NCI-H774 (cell line): ENCODE measurements at regions not wholly inside any gene's neighbourhood (a gene's known extent, or its start where the extent isn't known, plus 50 kb on each side); places are given as distances from the start of the nearest gene placed in this dataset.
"Not testable (repeated sequence)": the region's sequence is repeated elsewhere in the genome, so short reads cannot be mapped to it uniquely, and the experiment has no call there.

ENCODE experiments used
- DNase-seq: peaks from one replicate; lab custom pipeline; 2025; lab: John Stamatoyannopoulos, UW

GRCh38 chr20:56689318-56689717, 60.2 kb downstream of the TFAP2C start:
- no peak for DNase-seq

- DNase-seq = no peak
Measured at GRCh38 chr20:56689852-56690485, 60.9 kb downstream of the TFAP2C start.

- DNase-seq = no peak
Measured at GRCh38 chr20:56690531-56691175, 61.5 kb downstream of the TFAP2C start.

DNA sequence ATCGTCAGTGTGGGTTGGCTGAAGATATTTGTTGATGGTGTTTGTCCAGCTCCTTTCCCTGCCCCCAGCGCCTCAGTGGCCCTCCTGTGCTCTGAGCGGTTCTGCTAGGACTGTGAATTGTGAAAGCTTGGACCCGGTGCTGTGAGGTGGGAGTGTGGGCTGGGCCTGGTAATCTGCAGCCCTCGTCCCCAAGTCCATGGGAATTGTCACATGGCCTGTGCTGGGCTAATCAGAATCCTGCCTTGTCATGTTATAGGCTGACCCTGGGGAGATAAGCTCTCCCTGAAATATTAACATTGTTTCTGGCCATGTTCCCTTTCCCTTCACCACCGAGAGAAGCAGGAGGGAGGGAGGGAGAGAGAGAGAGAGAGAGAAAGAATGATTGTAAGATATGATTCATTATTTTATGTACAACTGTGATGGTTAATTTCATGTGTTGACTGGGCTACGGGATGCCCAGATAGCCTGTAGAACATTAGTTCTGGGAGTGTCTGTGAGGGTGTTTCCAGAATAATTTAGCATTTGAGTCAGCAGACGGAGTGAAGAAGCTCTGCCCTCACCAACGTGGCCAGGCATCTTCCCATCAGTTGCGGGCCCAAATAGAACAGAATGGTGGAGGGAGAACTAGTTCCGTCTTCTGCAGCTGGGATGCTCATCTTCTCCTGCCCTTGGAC, 62.4 kb downstream of the TFAP2C start:
- DNase-seq = no peak

DNA sequence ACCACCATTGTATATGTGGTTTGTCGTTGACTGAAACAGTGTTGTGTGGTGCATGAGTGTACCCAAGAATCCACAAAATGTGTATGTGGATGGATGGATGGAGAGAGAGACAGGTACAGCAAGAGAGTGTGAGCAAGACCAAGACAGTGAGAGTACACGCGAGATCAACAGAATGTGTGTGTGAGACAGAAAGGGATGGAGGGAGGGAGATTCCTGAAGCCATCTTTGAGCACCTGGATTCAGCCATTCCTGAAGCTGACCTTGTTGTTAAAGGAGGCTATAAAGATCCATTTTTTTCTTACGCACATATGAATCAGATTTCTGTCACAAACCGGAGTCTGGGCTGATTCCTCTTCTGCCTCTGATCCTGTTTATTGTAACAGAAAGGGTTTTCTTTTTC, 64.1 kb downstream of the TFAP2C start:
- no peak for DNase-seq

GRCh38 chr20:56697476-56697875, 68.4 kb downstream of the TFAP2C start:
- no peak for DNase-seq

DNA sequence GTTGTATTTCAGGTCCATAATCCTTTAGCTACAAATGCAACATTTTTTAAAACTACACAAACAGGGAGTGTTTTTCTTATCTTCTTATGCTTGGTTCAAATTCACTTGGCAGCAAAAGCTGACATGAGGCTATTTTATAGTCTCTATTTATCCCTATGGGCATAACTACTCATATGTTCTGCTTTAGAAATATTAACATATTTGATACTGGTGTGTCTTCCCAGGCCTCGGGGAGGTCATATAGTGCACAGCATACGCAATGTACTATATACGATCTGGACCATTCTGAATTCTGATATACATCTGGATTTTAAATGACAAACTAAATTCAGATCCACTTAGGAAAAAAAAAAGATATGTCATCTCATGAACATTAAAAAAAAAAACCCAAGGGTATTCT, 69.2 kb downstream of the TFAP2C start:
- DNase-seq = no peak

- DNase-seq = no peak
Measured at GRCh38 chr20:56698749-56699148, 69.6 kb downstream of the TFAP2C start.

DNA sequence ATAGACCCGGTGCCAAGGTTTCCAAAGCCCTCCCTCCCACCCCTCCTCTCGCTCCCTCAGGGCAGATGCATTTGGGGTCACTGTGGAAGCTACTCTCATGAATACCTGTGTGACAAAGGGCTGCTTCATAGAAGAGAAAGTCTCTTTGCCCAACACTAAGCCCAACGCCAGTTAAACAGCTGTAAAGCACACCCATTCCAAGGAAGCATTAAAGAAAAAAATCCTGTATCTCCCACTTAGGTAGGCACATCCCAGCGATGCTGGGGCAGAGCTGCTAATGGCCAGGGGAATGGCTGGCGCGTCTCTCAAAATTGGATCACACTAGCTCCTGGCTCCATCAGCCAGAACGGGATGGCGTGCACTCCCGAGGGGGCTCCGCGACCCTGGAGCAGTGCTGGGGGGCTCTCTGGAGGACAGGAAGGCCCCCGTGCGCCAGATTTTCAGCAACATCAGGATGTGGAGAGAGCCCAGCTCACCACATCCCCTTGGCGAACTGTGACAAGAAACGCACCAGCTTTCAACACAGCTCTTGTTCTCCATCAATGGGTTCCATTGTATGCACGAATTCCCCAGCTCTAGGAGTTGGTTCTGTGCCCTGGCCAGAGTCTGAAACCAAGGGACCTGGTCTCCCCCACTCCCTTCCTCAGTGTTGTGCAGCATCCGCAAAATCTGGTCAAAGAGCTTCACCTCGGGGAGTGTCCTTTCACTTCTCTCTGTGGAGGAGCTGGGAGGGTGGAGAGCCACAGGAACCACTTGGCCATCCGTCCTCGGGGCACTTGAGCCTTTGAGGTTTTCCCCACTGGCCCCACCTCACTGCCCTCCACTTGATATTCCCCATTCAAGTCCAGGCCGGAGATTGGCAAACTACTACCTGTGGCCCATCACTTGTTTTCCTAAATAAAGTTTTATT, 74.1 kb downstream of the TFAP2C start:
- DNase-seq = no peak

- DNase-seq = no peak
Measured at GRCh38 chr20:56706867-56707360, 77.8 kb downstream of the TFAP2C start.

- DNase-seq = no peak
Measured at GRCh38 chr20:56708991-56709390, 79.9 kb downstream of the TFAP2C start.

- DNase-seq = no peak
Measured at GRCh38 chr20:56710125-56710524, 81.0 kb downstream of the TFAP2C start.

GRCh38 chr20:56710577-56710976, 81.5 kb downstream of the TFAP2C start:
- DNase-seq = not testable (repeated sequence)

GRCh38 chr20:56711018-56711417, 81.9 kb downstream of the TFAP2C start:
- no peak for DNase-seq

- DNase-seq = no peak
Measured at GRCh38 chr20:56715309-56715708, 86.2 kb downstream of the TFAP2C start.

DNA sequence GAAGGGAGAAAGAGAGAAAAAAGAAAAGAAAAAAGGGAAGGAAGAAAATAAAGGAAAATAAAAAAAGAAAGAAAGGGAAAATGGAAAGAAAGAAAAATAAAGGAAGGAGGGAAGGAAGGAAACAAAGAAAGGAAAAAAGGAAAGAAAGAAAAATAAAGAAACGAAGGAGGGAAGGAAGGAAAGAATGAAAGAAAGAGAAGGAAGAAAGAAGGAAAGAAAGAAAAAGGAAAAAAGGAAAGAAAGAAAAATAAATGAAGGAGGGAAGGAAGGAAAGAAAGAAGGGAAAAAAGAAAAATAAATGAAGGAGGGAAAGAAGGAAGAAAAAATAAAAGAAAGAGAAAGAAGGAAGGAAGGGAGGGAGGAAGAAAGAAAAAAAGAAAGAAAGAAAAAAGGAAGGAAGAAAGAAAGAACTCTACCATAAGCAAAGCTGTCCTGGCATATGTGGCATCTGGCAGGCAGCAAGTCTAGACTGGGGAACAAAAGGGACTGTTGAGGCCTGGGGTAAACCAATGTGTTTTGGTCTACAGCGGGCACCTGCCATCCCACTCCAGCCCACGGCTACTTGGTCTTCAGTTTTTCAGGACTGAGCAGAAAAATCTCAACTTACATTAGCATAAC, 86.9 kb downstream of the TFAP2C start:
- no peak for DNase-seq

- no peak for DNase-seq
Measured at GRCh38 chr20:56716806-56717205, 87.7 kb downstream of the TFAP2C start.

DNA sequence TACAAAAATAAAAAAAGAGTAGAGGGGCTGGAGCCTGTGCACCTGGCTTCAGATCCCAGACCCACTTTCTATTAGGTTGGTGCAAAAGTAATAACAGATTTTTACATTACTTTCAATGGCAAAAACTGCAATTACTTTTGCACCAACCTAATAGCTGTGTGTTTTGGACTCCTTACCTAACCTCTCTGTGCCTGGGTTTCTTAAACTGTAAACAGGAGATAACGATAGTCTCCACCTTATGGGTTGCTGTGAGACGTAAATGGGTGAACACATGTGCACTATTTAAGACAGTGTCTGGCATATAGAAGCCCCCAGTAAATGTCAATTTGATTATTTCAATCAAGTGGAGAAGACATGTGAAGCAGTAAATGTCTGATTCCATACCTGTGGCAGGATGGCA, 89.7 kb downstream of the TFAP2C start:
- DNase-seq = no peak

DNA sequence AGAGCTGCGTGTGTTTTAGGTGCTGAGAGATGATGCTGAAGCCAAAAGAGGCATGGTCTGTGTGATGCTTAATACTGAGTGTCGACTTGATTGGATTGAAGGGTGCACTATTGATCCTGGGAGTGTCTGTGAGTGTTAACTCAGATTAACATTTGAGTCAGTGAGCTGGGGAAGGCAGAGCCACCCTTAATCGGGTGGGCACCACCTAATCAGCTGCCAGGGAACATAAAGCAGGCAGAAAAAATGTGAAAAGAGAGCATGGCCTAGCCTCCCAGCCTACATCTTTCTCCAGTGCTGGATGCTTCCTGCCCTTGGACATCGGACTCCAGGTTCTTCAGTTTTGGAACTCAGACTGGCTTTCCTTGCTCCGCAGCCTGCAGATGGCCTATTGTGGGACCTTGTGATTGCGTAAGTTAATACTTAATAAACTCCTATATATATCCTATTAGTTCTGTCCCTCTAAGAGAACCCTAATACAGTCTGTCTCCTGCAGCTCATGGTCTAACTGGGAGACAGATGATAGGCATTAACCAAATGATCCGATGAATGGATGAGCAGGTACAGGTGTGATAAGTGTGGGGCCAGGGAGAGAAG, 91.6 kb downstream of the TFAP2C start:
- no peak for DNase-seq

GRCh38 chr20:56722042-56722441, 92.9 kb downstream of the TFAP2C start:
- DNase-seq = no peak

DNA sequence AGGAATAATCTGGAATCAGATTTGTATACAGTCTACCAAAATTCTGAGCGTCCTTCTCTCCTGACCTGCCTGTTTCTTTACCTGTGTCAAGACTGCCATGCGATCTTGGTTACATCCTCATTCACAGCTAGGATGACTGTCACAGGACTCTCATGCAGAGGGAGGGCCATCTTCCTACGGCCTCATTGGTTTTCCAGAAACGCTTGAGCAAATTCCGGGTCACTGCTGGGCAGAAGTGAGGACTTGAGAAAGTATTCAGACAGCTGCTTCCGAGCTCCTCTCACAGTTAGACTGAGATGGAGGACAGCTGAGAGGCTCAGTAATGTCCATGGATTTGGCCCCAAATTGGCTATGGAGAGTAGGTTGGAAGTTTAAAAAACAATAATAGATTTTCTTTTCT, 94.2 kb downstream of the TFAP2C start:
- DNase-seq = no peak
